ENCODE measurements at regions not wholly inside any gene's neighbourhood (a gene's known extent, or its start where the extent isn't known, plus 50 kb on each side); places are given as distances from the start of the nearest gene placed in this dataset.
"Not testable (repeated sequence)": the region's sequence is repeated elsewhere in the genome, so short reads cannot be mapped to it uniquely, and the experiment has no call there.

DNA sequence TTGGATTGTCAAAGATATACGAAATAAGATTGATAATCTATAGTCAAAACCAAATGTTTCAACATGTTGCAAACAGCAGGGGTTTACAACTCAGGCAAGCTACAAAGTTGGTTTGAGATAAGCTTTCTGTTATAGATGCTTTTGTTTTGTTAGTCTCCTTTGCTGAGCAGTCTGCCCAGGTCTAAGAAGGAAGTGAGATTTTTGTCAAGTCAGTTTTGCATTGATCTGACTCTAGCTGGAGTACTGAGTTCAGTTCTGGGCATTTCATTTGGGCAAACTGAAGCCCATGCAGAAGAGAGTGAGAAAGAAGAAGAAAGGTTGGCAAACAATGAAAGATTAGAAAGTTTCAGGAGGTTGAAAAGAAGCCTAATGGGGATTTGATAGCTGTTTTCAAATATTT lies 983.0 kb upstream of the SLC39A10 start:
- H3K36me3 ChIP-seq (ENCODE audit: control insufficient read depth, insufficient read depth, low read length) = no peaks in the 10 kb centered on the region
- H3K27ac ChIP-seq (ENCODE audit: low read length) = no peak overlapping the region
- WGBS (ENCODE audit: insufficient coverage, insufficient read length) = no CpG with 5 or more reads among the region's 1 CpG
- no peak overlapping the region for H3K4me3 ChIP-seq (ENCODE audit: low read length)
- no peaks in the 10 kb centered on the region for H3K9me3 ChIP-seq (ENCODE audit: control insufficient read depth, insufficient read depth, low read length)
- H3K27me3 ChIP-seq (ENCODE audit: control insufficient read depth, insufficient read depth, low read length) = no peaks in the 10 kb centered on the region
- DNase-seq (ENCODE audit: low read depth, low spot score) = no peak
- H3K4me1 ChIP-seq (ENCODE audit: control insufficient read depth, insufficient read depth, low read length) = no peaks in the 10 kb centered on the region

GRCh38 chr2:194672994-194673393 lies 984.0 kb upstream of the SLC39A10 start:
- DNase-seq (ENCODE audit: low read depth, low spot score) = no peak
- Histone ChIP-seq H3K36me3 (ENCODE audit: control insufficient read depth, insufficient read depth, low read length) (no peaks in the 10 kb centered on the region), H3K9me3 (ENCODE audit: control insufficient read depth, insufficient read depth, low read length) (no peaks in the 10 kb centered on the region), H3K27ac (ENCODE audit: low read length) (no peak overlapping the region), H3K4me1 (ENCODE audit: control insufficient read depth, insufficient read depth, low read length) (no peaks in the 10 kb centered on the region), H3K27me3 (ENCODE audit: control insufficient read depth, insufficient read depth, low read length) (no peaks in the 10 kb centered on the region), H3K4me3 (ENCODE audit: low read length) (no peak overlapping the region)
- WGBS (ENCODE audit: insufficient coverage, insufficient read length) = no CpG with 5 or more reads among the region's 3 CpGs

DNA sequence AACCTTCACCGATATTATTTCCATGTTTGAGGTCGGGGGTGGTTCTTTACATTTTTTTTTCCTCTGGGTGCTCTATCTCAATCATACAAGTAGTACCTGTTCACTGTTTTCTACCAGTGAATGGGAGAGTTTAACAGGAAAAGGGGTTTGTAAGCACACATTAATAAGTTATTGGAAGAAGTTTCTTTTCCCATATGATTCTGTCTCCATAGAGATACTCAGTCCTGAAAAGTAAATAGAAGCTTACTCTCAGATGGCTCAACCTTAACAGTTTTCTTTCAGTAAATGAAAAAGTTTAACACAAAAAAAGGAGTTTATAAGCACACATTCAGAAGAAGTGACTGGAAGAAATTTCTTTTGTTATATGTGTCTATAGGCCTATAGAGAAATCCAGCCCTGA lies 995.6 kb upstream of the SLC39A10 start:
- WGBS (ENCODE audit: insufficient coverage, insufficient read length) = no CpG with 5 or more reads among the region's 2 CpGs
- Histone ChIP-seq H3K27ac (ENCODE audit: low read length) (no peak overlapping the region), H3K27me3 (ENCODE audit: control insufficient read depth, insufficient read depth, low read length) (no peaks in the 10 kb centered on the region), H3K36me3 (ENCODE audit: control insufficient read depth, insufficient read depth, low read length) (no peaks in the 10 kb centered on the region), H3K9me3 (ENCODE audit: control insufficient read depth, insufficient read depth, low read length) (no peaks in the 10 kb centered on the region), H3K4me3 (ENCODE audit: low read length) (no peak overlapping the region), H3K4me1 (ENCODE audit: control insufficient read depth, insufficient read depth, low read length) (no peaks in the 10 kb centered on the region)
- no peak for DNase-seq (ENCODE audit: low read depth, low spot score)

- H3K36me3 ChIP-seq (ENCODE audit: control insufficient read depth, insufficient read depth, low read length); H3K4me3 ChIP-seq (ENCODE audit: low read length); DNase-seq (ENCODE audit: low read depth, low spot score); H3K9me3 ChIP-seq (ENCODE audit: control insufficient read depth, insufficient read depth, low read length); H3K4me1 ChIP-seq (ENCODE audit: control insufficient read depth, insufficient read depth, low read length); H3K27me3 ChIP-seq (ENCODE audit: control insufficient read depth, insufficient read depth, low read length); H3K27ac ChIP-seq (ENCODE audit: low read length): not testable (repeated sequence)
- no CpG with 5 or more reads among the region's 9 CpGs for WGBS (ENCODE audit: insufficient coverage, insufficient read length)
These were observed 1018.0 kb upstream of the SLC39A10 start for GRCh38 chr2:194639057-194639456.

DNA sequence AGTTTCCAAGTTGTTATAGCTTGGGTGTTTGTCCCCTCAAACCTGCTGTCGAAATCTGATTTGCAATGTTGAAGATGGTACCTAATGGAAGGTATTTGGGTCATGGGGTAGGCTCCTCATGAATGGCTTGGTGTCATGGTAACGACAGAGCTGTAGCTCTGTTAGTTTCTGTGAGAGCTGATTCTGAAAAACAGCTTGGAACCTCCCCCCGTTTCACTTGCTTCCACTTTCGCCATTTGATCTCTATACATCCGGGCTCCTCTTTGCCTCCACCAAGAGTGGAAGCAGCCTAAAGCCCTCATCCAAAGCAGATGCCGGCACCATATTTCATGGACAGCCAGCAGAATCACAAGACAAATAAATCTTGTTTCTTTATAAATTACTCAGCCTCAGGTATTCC lies 1035.1 kb upstream of the SLC39A10 start:
- no peaks in the 10 kb centered on the region for H3K27me3 ChIP-seq (ENCODE audit: control insufficient read depth, insufficient read depth, low read length)
- no peak for DNase-seq (ENCODE audit: low read depth, low spot score)
- no peak overlapping the region for H3K4me3 ChIP-seq (ENCODE audit: low read length)
- H3K36me3 ChIP-seq (ENCODE audit: control insufficient read depth, insufficient read depth, low read length) = no peaks in the 10 kb centered on the region
- WGBS (ENCODE audit: insufficient coverage, insufficient read length) = no CpG with 5 or more reads among the region's 6 CpGs
- no peaks in the 10 kb centered on the region for H3K4me1 ChIP-seq (ENCODE audit: control insufficient read depth, insufficient read depth, low read length)
- H3K9me3 ChIP-seq (ENCODE audit: control insufficient read depth, insufficient read depth, low read length) = no peaks in the 10 kb centered on the region
- no peak overlapping the region for H3K27ac ChIP-seq (ENCODE audit: low read length)

GRCh38 chr2:194619366-194619765 lies 1037.7 kb upstream of the SLC39A10 start:
- Histone ChIP-seq H3K27me3 (ENCODE audit: control insufficient read depth, insufficient read depth, low read length) (no peaks in the 10 kb centered on the region), H3K4me1 (ENCODE audit: control insufficient read depth, insufficient read depth, low read length) (no peaks in the 10 kb centered on the region), H3K9me3 (ENCODE audit: control insufficient read depth, insufficient read depth, low read length) (no peaks in the 10 kb centered on the region), H3K27ac (ENCODE audit: low read length) (no peak overlapping the region), H3K36me3 (ENCODE audit: control insufficient read depth, insufficient read depth, low read length) (no peaks in the 10 kb centered on the region), H3K4me3 (ENCODE audit: low read length) (no peak overlapping the region)
- no peak for DNase-seq (ENCODE audit: low read depth, low spot score)

DNA sequence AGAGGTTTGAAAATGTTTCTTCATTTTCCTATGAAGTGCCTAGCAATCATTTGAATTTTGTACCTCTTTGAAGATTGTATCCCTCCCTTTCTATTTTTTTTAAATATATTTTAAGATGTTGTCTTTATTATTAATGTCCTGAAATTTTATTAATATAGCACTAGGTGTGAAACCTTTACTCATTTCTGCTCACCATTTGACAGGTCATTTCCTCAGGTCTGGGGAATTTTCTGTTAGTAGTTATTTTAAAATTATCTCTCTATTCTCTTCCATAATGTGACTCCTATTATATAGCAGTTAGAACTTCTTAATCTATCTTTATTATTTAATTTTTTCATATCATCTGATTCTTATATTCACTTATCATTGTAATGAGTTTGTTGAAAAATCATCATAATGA lies 1038.6 kb upstream of the SLC39A10 start:
- Histone ChIP-seq H3K4me3 (ENCODE audit: low read length) (no peak overlapping the region), H3K4me1 (ENCODE audit: control insufficient read depth, insufficient read depth, low read length) (no peaks in the 10 kb centered on the region), H3K9me3 (ENCODE audit: control insufficient read depth, insufficient read depth, low read length) (no peaks in the 10 kb centered on the region), H3K27ac (ENCODE audit: low read length) (no peak overlapping the region), H3K36me3 (ENCODE audit: control insufficient read depth, insufficient read depth, low read length) (no peaks in the 10 kb centered on the region), H3K27me3 (ENCODE audit: control insufficient read depth, insufficient read depth, low read length) (no peaks in the 10 kb centered on the region)
- no peak for DNase-seq (ENCODE audit: low read depth, low spot score)

GRCh38 chr2:194616334-194616733 lies 1040.7 kb upstream of the SLC39A10 start:
- no peak overlapping the region for H3K4me3 ChIP-seq (ENCODE audit: low read length)
- H3K9me3 ChIP-seq (ENCODE audit: control insufficient read depth, insufficient read depth, low read length) = no peaks in the 10 kb centered on the region; the same call in 1 of the 2 replicates
- no peak overlapping the region for H3K27ac ChIP-seq (ENCODE audit: low read length)
- WGBS (ENCODE audit: insufficient coverage, insufficient read length) = no CpG with 5 or more reads among the region's 1 CpG
- DNase-seq (ENCODE audit: low read depth, low spot score) = no peak
- no peaks in the 10 kb centered on the region for H3K27me3 ChIP-seq (ENCODE audit: control insufficient read depth, insufficient read depth, low read length)
- H3K36me3 ChIP-seq (ENCODE audit: control insufficient read depth, insufficient read depth, low read length) = no peaks in the 10 kb centered on the region
- H3K4me1 ChIP-seq (ENCODE audit: control insufficient read depth, insufficient read depth, low read length) = no peaks in the 10 kb centered on the region

DNA sequence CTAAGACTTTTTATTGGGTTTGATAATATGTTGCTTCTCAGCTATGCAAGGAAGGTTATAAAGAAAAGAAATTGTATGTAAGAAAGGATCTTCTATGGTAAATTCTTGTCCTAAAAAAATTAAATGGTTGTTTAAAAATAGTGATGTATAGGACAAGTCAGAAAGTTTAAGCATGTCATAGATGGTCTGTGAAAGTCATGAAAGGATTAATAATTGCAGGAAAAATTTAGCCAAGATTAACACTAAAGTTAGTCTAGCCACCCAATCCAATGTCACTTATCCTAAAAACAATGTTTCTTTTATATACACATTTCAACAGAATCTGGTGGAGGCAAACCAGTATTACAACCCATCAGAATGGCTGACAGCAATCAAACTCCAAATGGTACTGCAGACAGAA lies 1046.7 kb upstream of the SLC39A10 start:
- Histone ChIP-seq H3K9me3 (ENCODE audit: control insufficient read depth, insufficient read depth, low read length) (peaks cover 3% of the 10 kb centered on the region), H3K27ac (ENCODE audit: low read length) (no peak overlapping the region), H3K27me3 (ENCODE audit: control insufficient read depth, insufficient read depth, low read length) (no peaks in the 10 kb centered on the region), H3K4me3 (ENCODE audit: low read length) (no peak overlapping the region), H3K36me3 (ENCODE audit: control insufficient read depth, insufficient read depth, low read length) (no peaks in the 10 kb centered on the region), H3K4me1 (ENCODE audit: control insufficient read depth, insufficient read depth, low read length) (no peaks in the 10 kb centered on the region)
- DNase-seq (ENCODE audit: low read depth, low spot score) = no peak

DNA sequence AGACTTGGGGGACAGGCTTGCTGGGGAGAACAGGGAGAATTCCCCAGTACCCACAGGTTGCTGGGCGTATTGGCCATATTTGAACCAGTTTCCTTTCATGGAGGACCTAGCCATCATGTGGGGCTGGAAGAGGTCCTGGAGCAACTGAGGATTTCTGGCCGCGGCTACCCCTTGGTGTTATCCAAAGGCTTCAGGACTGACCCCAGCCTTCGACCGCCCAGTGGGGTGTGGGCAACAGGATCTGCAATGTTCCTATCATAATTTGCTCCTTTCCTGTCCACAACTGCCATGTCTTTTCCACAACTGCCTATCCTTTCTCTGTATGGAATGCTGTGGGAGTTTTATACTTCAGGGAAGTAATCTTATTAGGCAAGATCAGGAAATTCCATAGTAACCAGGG lies 1053.6 kb upstream of the SLC39A10 start:
- no peak overlapping the region for H3K4me3 ChIP-seq (ENCODE audit: low read length)
- no CpG with 5 or more reads among the region's 5 CpGs for WGBS (ENCODE audit: insufficient coverage, insufficient read length)
- no peak for DNase-seq (ENCODE audit: low read depth, low spot score)
- no peak overlapping the region for H3K27ac ChIP-seq (ENCODE audit: low read length)
- no peaks in the 10 kb centered on the region; the same call in 1 of the 2 replicates for H3K4me1 ChIP-seq (ENCODE audit: control insufficient read depth, insufficient read depth, low read length)
- no peaks in the 10 kb centered on the region for H3K27me3 ChIP-seq (ENCODE audit: control insufficient read depth, insufficient read depth, low read length)
- H3K9me3 ChIP-seq (ENCODE audit: control insufficient read depth, insufficient read depth, low read length) = peaks cover 1% of the 10 kb centered on the region
- H3K36me3 ChIP-seq (ENCODE audit: control insufficient read depth, insufficient read depth, low read length) = no peaks in the 10 kb centered on the region

DNA sequence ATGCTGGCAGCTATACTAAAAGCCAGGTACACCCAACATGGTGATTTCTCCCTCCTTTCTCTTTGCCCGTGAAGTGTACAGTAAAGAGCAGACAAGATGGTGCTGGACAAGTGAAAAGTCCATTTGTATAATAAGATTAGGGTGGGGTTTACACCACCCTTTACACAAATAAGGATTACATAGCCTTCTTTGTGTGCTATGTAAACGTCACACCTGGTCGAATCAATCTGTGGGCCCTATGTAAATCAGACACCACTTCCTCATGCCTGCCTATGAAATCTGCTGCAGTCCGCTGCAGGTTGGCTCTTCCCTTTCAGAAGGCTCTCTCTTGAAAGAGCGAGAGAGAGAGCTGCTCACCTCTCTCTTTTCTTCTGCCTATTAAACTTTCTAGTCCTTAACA lies 1054.3 kb upstream of the SLC39A10 start:
- H3K36me3 ChIP-seq (ENCODE audit: control insufficient read depth, insufficient read depth, low read length) = no peaks in the 10 kb centered on the region
- WGBS (ENCODE audit: insufficient coverage, insufficient read length) = no CpG with 5 or more reads among the region's 5 CpGs
- H3K9me3 ChIP-seq (ENCODE audit: control insufficient read depth, insufficient read depth, low read length) = peaks cover 1% of the 10 kb centered on the region
- no peaks in the 10 kb centered on the region for H3K27me3 ChIP-seq (ENCODE audit: control insufficient read depth, insufficient read depth, low read length)
- DNase-seq (ENCODE audit: low read depth, low spot score) = no peak
- no peak overlapping the region for H3K4me3 ChIP-seq (ENCODE audit: low read length)
- no peaks in the 10 kb centered on the region; the same call in 1 of the 2 replicates for H3K4me1 ChIP-seq (ENCODE audit: control insufficient read depth, insufficient read depth, low read length)
- no peak overlapping the region for H3K27ac ChIP-seq (ENCODE audit: low read length)

Data from iPS DF 6.9 (cell line).